ACC112 (cell line): ENCODE measurements at regions not wholly inside any gene's neighbourhood (a gene's known extent, or its start where the extent isn't known, plus 50 kb on each side); places are given as distances from the start of the nearest gene placed in this dataset.

Experiments used
- H2AFZ ChIP-seq: fragments of 200-600 bp; sonication (generic); one replicate; pipeline ENCODE4 v1.6.0; 2017; ENCODE audit warnings: antibody characterized with exemption, low read length; ENCODE audit not compliant: unreplicated experiment
- H3K27ac ChIP-seq: fragments of 200-600 bp; sonication (generic); 2 replicates; pipeline ENCODE4 v1.5.1; 2014; ENCODE audit warnings: low read depth, mild to moderate bottlenecking, antibody characterized with exemption, low read length, moderate library complexity
- H3K27me3 ChIP-seq: fragments of 200-600 bp; sonication (generic); 2 replicates; pipeline ENCODE4 v1.6.1; 2014; ENCODE audit warnings: mild to moderate bottlenecking, antibody characterized with exemption, low read length, moderate library complexity, mixed read lengths; ENCODE audit not compliant: insufficient read depth
- H3K36me3 ChIP-seq: fragments of 200-600 bp; sonication (generic); 2 replicates; pipeline ENCODE4 v1.6.1; 2016; ENCODE audit warnings: mild to moderate bottlenecking, antibody characterized with exemption, low read length, moderate library complexity, mixed read lengths; ENCODE audit not compliant: insufficient read depth
- H3K4me1 ChIP-seq: fragments of 200-600 bp; sonication (generic); one replicate; pipeline ENCODE4 v1.6.1; 2016; ENCODE audit warnings: low read length, mixed read lengths; ENCODE audit not compliant: insufficient read depth, unreplicated experiment, control insufficient read depth
- H3K4me3 ChIP-seq: fragments of 200-600 bp; sonication (generic); 2 replicates; pipeline ENCODE4 v1.5.1; 2014; ENCODE audit warnings: mild to moderate bottlenecking, low read depth, low read length
- H3K79me2 ChIP-seq: fragments of 200-600 bp; sonication (generic); one replicate; pipeline ENCODE4 v1.6.0; 2016; ENCODE audit warnings: low read length; ENCODE audit not compliant: control insufficient read depth, unreplicated experiment, insufficient read depth

GRCh38 chr3:28637742-28638141 is 289.1 kb upstream of the AZI2 start:
- Histone ChIP-seq H2AFZ (no peak overlapping the region), H3K27ac (no peak overlapping the region), H3K79me2 (no peaks in the 10 kb centered on the region), H3K27me3 (no peaks in the 10 kb centered on the region; the same call in 1 of the 2 replicates), H3K4me1 (no peaks in the 10 kb centered on the region), H3K4me3 (no peak overlapping the region), H3K36me3 (no peaks in the 10 kb centered on the region)

DNA sequence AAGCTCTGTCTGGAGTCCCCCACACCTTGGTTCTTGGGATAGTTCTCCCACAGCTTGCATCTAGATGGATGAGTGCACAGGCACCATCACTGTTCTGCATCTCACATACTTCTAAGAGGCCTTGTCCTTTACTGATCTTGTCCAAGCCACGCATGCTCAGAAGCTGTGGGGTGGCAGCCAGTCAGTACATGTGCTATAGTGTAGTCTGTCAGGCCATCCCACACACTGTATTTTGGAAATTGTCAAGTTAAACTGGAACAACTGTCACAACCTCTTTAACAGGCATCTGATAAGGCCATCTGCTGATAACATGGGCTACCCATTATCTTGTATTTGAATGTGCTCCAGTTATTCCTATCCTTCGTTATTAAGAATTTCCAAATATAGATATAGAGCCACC is 296.5 kb upstream of the AZI2 start:
- H3K79me2 ChIP-seq = no peaks in the 10 kb centered on the region
- H3K27ac ChIP-seq = no peak overlapping the region

DNA sequence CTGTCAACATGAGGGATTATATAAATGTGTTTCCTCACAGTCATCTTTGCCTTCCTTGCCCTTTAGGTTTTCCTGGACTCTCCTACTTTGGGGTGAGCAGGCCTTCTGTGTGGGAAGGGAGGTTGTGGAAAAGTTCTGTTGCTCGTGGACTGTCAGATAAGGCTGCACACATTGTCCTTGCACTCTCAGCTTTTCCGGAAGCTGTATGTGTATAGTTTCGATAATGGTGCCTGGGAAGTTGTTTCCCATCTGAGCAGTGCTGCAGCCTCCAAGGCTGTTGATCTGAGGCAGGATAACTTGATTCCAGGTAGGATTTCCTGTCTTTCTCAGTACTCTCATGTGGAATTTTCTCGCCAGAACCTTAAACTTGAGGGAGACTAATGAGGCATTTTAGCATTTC is 297.8 kb upstream of the AZI2 start:
- Histone ChIP-seq H3K27ac (no peak overlapping the region), H3K4me1 (no peaks in the 10 kb centered on the region), H3K4me3 (no peak overlapping the region), H2AFZ (no peak overlapping the region), H3K36me3 (no peaks in the 10 kb centered on the region), H3K79me2 (no peaks in the 10 kb centered on the region), H3K27me3 (no peaks in the 10 kb centered on the region)

More for the DNA sequence above, 296.5 kb upstream of the AZI2 start:
- H2AFZ ChIP-seq = no peak overlapping the region
- no peak overlapping the region for H3K4me3 ChIP-seq
- no peaks in the 10 kb centered on the region for H3K27me3 ChIP-seq
- no peaks in the 10 kb centered on the region for H3K36me3 ChIP-seq
- H3K4me1 ChIP-seq = no peaks in the 10 kb centered on the region

- Histone ChIP-seq H2AFZ (no peak overlapping the region), H3K27me3 (0 out of 2 replicates have a peak, but pooled peaks cover 1% of the 10 kb centered on the region), H3K4me3 (no peak overlapping the region), H3K27ac (no peak overlapping the region), H3K36me3 (no peaks in the 10 kb centered on the region), H3K4me1 (no peaks in the 10 kb centered on the region), H3K79me2 (no peaks in the 10 kb centered on the region)
These were observed 300.6 kb upstream of the AZI2 start for GRCh38 chr3:28649266-28649665.

DNA sequence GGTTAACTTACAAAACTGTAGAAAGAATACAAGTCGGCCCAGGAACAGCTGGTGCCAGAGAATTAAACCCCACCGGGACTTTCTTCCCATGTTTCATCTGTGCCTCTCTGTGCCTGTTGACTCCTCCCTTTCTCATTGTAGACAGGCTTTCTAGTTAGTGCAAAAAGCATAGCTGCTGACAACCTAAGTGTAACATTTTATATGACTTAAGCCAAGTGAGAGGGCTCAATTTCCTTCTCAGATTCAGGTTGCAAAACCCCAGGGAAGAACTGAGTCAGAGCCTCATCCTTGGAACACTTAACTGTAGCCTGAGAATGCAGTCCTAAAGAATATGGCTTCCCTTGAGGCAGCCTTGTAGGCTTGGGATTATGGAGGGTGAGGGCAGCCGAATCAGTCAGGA is 302.5 kb upstream of the AZI2 start:
- H2AFZ ChIP-seq = no peak overlapping the region
- no peaks in the 10 kb centered on the region for H3K36me3 ChIP-seq
- H3K4me3 ChIP-seq = no peak overlapping the region
- no peak overlapping the region for H3K27ac ChIP-seq
- H3K27me3 ChIP-seq = 0 out of 2 replicates have a peak, but pooled peaks cover 5% of the 10 kb centered on the region
- no peaks in the 10 kb centered on the region for H3K79me2 ChIP-seq
- no peaks in the 10 kb centered on the region for H3K4me1 ChIP-seq

DNA sequence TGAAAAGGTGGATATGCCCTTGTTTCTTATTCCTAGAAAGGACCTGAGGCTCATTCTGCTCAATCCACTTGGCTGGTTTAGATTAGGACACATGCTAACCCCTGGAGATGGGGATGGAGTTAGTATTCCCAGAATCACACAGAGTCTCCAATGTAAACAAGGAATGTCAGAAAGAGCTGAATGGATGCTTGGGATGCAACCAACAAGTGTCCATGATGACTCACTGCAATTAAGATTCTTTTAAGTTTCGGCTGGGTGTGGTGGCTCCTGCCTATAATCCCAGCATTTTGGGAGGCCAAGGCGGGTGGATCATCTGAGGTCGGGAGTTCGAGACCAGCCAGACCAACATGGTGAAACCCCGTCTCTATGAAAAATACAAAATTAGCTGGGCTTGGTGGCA is 315.5 kb upstream of the AZI2 start:
- Histone ChIP-seq H3K79me2 (no peaks in the 10 kb centered on the region), H3K4me3 (no peak overlapping the region), H2AFZ (no peak overlapping the region), H3K27me3 (no peaks in the 10 kb centered on the region), H3K27ac (no peak overlapping the region), H3K4me1 (no peaks in the 10 kb centered on the region), H3K36me3 (no peaks in the 10 kb centered on the region)

DNA sequence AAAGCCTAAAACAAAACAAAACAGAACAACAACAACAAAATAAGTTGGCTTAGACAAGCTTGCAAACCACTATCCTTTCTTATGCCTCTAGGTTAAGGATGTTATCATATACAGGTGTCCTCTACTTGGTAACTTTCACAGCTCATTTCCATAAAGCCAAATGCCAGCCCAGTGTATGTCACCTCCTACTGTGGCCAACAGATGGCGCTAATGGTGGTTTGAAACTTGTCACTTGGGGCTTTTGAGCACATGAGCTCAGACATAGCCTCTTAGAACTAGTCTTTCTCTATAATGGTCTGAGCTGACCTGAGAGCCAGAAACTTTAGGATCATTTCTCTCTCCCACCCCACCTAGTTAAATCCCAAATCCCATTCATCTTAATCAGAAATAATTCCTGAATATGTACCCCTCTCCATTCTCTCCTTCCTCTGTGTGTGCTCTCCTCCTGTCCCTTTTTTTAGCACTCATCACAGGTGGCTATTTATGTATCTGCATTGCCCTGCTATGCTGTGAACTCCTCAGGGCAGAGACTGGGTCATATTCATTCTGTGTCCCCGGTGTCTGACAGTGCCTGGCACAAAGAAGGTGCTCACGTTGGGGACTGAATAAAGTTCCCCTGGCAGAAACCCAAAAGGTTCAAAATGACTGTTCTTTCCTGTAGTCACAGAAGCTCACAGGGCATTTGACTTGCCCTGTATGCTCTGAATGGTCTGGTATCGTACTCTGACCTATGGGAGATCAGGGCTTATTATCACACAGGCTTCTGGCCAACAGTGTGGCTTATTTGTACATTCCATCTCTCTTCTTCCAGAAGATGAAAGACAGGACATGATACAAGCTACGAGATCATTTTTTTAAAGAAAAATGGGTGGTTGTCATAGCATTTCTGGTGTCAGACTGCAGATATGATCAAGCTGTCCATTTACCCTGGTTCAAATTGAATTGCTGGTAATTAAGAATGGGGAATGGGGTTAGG is 319.3 kb upstream of the AZI2 start:
- H3K4me1 ChIP-seq = no peaks in the 10 kb centered on the region
- H3K27ac ChIP-seq = no peak overlapping the region
- 0 out of 2 replicates have a peak, but pooled peaks cover 11% of the 10 kb centered on the region for H3K27me3 ChIP-seq
- H3K79me2 ChIP-seq = no peaks in the 10 kb centered on the region
- H3K4me3 ChIP-seq = no peak overlapping the region
- H2AFZ ChIP-seq = no peak overlapping the region
- no peaks in the 10 kb centered on the region for H3K36me3 ChIP-seq

DNA sequence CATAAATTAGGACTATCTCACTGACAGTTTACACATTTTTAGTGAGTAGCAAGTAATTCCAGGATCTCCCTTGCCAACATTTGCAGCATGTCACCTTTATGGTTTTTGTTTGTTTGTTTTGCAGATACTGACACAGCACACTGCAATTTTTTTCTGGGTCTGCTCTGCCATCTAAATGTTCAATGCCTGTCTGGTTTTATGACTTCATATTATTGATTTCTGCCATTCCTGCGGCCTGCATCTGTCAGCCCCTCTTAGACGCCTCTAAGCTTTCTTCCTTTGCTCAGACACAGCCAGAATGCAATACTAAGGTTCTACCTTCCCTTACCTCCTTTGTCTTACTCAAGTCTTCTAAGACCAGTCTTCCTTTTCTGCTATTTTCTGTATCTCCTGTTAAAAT is 321.2 kb upstream of the AZI2 start:
- Histone ChIP-seq H3K79me2 (no peaks in the 10 kb centered on the region), H3K27ac (no peak overlapping the region), H3K36me3 (no peaks in the 10 kb centered on the region), H2AFZ (no peak overlapping the region), H3K4me1 (no peaks in the 10 kb centered on the region), H3K4me3 (no peak overlapping the region), H3K27me3 (peaks cover 25% of the 10 kb centered on the region; the same call in 1 of the 2 replicates)

GRCh38 chr3:28672406-28672805 is 323.8 kb upstream of the AZI2 start:
- no peaks in the 10 kb centered on the region for H3K4me1 ChIP-seq
- H2AFZ ChIP-seq = no peak overlapping the region
- H3K79me2 ChIP-seq = no peaks in the 10 kb centered on the region
- no peaks in the 10 kb centered on the region for H3K36me3 ChIP-seq
- no peak overlapping the region for H3K4me3 ChIP-seq
- H3K27ac ChIP-seq = no peak overlapping the region
- peaks cover 25% of the 10 kb centered on the region; the same call in 1 of the 2 replicates for H3K27me3 ChIP-seq

DNA sequence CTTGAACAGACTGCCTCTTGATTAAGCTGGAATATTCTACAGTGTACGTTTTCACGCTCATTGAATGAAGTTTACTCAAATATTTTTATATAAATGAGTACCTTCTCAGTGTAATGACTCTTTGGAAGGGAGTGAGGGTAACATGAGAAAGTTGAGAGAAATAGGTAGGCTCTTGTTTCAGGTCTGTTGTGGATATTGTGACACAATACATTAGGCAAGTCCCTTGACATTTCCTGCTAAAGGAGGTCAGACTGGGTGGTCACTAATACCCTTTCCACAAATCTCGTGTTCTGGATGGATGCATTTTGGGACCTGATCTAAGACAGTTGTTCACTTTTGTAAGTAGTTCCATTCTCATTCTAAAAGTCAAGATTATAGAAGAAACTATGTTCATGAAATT is 324.8 kb upstream of the AZI2 start:
- peaks cover 28% of the 10 kb centered on the region; the same call in 1 of the 2 replicates for H3K27me3 ChIP-seq
- H3K36me3 ChIP-seq = no peaks in the 10 kb centered on the region
- no peak overlapping the region for H3K4me3 ChIP-seq
- no peak overlapping the region for H3K27ac ChIP-seq
- H3K4me1 ChIP-seq = no peaks in the 10 kb centered on the region
- H2AFZ ChIP-seq = no peak overlapping the region
- H3K79me2 ChIP-seq = no peaks in the 10 kb centered on the region

GRCh38 chr3:28674212-28674611 is 325.6 kb upstream of the AZI2 start:
- Histone ChIP-seq H3K4me3 (no peak overlapping the region), H2AFZ (no peak overlapping the region), H3K36me3 (no peaks in the 10 kb centered on the region), H3K79me2 (no peaks in the 10 kb centered on the region), H3K27me3 (peaks cover 31% of the 10 kb centered on the region; the same call in 1 of the 2 replicates), H3K4me1 (no peaks in the 10 kb centered on the region), H3K27ac (no peak overlapping the region)
